ACC112 (cell line): ENCODE measurements at regions not wholly inside any gene's neighbourhood (a gene's known extent, or its start where the extent isn't known, plus 50 kb on each side); places are given as distances from the start of the nearest gene placed in this dataset.
"Not testable (repeated sequence)": the region's sequence is repeated elsewhere in the genome, so short reads cannot be mapped to it uniquely, and the experiment has no call there.

Experiments used
- H2AFZ ChIP-seq: fragments of 200-600 bp; sonication (generic); one replicate; pipeline ENCODE4 v1.6.0; 2017; ENCODE audit warnings: antibody characterized with exemption, low read length; ENCODE audit not compliant: unreplicated experiment
- H3K27ac ChIP-seq: fragments of 200-600 bp; sonication (generic); 2 replicates; pipeline ENCODE4 v1.5.1; 2014; ENCODE audit warnings: low read depth, mild to moderate bottlenecking, antibody characterized with exemption, low read length, moderate library complexity
- H3K27me3 ChIP-seq: fragments of 200-600 bp; sonication (generic); 2 replicates; pipeline ENCODE4 v1.6.1; 2014; ENCODE audit warnings: mild to moderate bottlenecking, antibody characterized with exemption, low read length, moderate library complexity, mixed read lengths; ENCODE audit not compliant: insufficient read depth
- H3K36me3 ChIP-seq: fragments of 200-600 bp; sonication (generic); 2 replicates; pipeline ENCODE4 v1.6.1; 2016; ENCODE audit warnings: mild to moderate bottlenecking, antibody characterized with exemption, low read length, moderate library complexity, mixed read lengths; ENCODE audit not compliant: insufficient read depth
- H3K4me1 ChIP-seq: fragments of 200-600 bp; sonication (generic); one replicate; pipeline ENCODE4 v1.6.1; 2016; ENCODE audit warnings: low read length, mixed read lengths; ENCODE audit not compliant: insufficient read depth, unreplicated experiment, control insufficient read depth
- H3K4me3 ChIP-seq: fragments of 200-600 bp; sonication (generic); 2 replicates; pipeline ENCODE4 v1.5.1; 2014; ENCODE audit warnings: mild to moderate bottlenecking, low read depth, low read length
- H3K79me2 ChIP-seq: fragments of 200-600 bp; sonication (generic); one replicate; pipeline ENCODE4 v1.6.0; 2016; ENCODE audit warnings: low read length; ENCODE audit not compliant: control insufficient read depth, unreplicated experiment, insufficient read depth

- H3K27me3 ChIP-seq, H3K4me3 ChIP-seq, H3K4me1 ChIP-seq, H3K27ac ChIP-seq, H3K36me3 ChIP-seq, H3K79me2 ChIP-seq, H2AFZ ChIP-seq: not testable (repeated sequence)
Observed at GRCh38 chr4:9683174-9683573, 98.3 kb upstream of the DRD5 start.

- H3K79me2 ChIP-seq, H3K36me3 ChIP-seq, H3K4me1 ChIP-seq, H3K27ac ChIP-seq, H2AFZ ChIP-seq, H3K27me3 ChIP-seq, H3K4me3 ChIP-seq: not testable (repeated sequence)
Observed at GRCh38 chr4:9685016-9685415, 96.4 kb upstream of the DRD5 start.

GRCh38 chr4:9685692-9686091, 95.7 kb upstream of the DRD5 start:
- H3K79me2 ChIP-seq, result no peaks in the 10 kb centered on the region
- no peaks in the 10 kb centered on the region for H3K27me3 ChIP-seq
- H3K27ac ChIP-seq, result no peak overlapping the region
- no peak overlapping the region for H2AFZ ChIP-seq
- no peak overlapping the region for H3K4me3 ChIP-seq
- no peaks in the 10 kb centered on the region for H3K4me1 ChIP-seq
- no peaks in the 10 kb centered on the region for H3K36me3 ChIP-seq

- H3K27me3 ChIP-seq, H3K27ac ChIP-seq, H2AFZ ChIP-seq, H3K36me3 ChIP-seq, H3K4me1 ChIP-seq, H3K4me3 ChIP-seq, H3K79me2 ChIP-seq: not testable (repeated sequence)
Observed at GRCh38 chr4:9690636-9691237, 90.7 kb upstream of the DRD5 start.

GRCh38 chr4:9691238-9692065, 90.0 kb upstream of the DRD5 start:
- Histone ChIP-seq H3K27ac (no peak overlapping the region), H3K79me2 (no peaks in the 10 kb centered on the region), H3K36me3 (no peaks in the 10 kb centered on the region), H3K27me3 (no peaks in the 10 kb centered on the region), H2AFZ (no peak overlapping the region), H3K4me1 (no peaks in the 10 kb centered on the region), H3K4me3 (0 out of 2 replicates have a peak overlapping the region, but pooled peaks have one; percentile 16)

GRCh38 chr4:9692791-9693491, 88.5 kb upstream of the DRD5 start:
- H3K4me1 ChIP-seq, H3K4me3 ChIP-seq: not testable (repeated sequence)

GRCh38 chr4:9694403-9694802, 87.0 kb upstream of the DRD5 start:
- not testable (repeated sequence) for H3K79me2 ChIP-seq, H3K27ac ChIP-seq, H3K4me3 ChIP-seq, H2AFZ ChIP-seq, H3K27me3 ChIP-seq, H3K36me3 ChIP-seq, H3K4me1 ChIP-seq

More at GRCh38 chr4:9692791-9693491, 88.5 kb upstream of the DRD5 start:
- not testable (repeated sequence) for H3K27me3 ChIP-seq, H3K36me3 ChIP-seq, H3K27ac ChIP-seq, H3K79me2 ChIP-seq, H2AFZ ChIP-seq

GRCh38 chr4:9695994-9696393, 85.4 kb upstream of the DRD5 start:
- not testable (repeated sequence) for H3K4me1 ChIP-seq, H3K4me3 ChIP-seq, H2AFZ ChIP-seq, H3K79me2 ChIP-seq, H3K36me3 ChIP-seq, H3K27ac ChIP-seq, H3K27me3 ChIP-seq

GRCh38 chr4:9696561-9696960, 84.9 kb upstream of the DRD5 start:
- not testable (repeated sequence) for H3K27me3 ChIP-seq, H3K4me3 ChIP-seq, H2AFZ ChIP-seq, H3K27ac ChIP-seq, H3K4me1 ChIP-seq, H3K79me2 ChIP-seq, H3K36me3 ChIP-seq

- H3K4me3 ChIP-seq, H3K79me2 ChIP-seq, H3K27me3 ChIP-seq, H3K4me1 ChIP-seq, H2AFZ ChIP-seq, H3K27ac ChIP-seq, H3K36me3 ChIP-seq: not testable (repeated sequence)
Observed at GRCh38 chr4:9702019-9702418, 79.4 kb upstream of the DRD5 start.

GRCh38 chr4:9702696-9703095, 78.7 kb upstream of the DRD5 start:
- not testable (repeated sequence) for H3K4me3 ChIP-seq, H2AFZ ChIP-seq, H3K79me2 ChIP-seq, H3K27ac ChIP-seq, H3K27me3 ChIP-seq, H3K36me3 ChIP-seq, H3K4me1 ChIP-seq
